Activated B cell treated with CpG ODN at 0.5 μM for 24 hours (primary cell): ENCODE measurements at regions not wholly inside any gene's neighbourhood (a gene's known extent, or its start where the extent isn't known, plus 50 kb on each side); places are given as distances from the start of the nearest gene placed in this dataset.

Source experiments
- ATAC-seq: fragments of 200-7000 bp; cut with Tn5 transposase; one replicate; pipeline ENCODE4 v1.10.0; 2021; ENCODE audit warnings: low read depth, mild to moderate bottlenecking, moderate library complexity
- CTCF ChIA-PET: fragments of 350-600 bp; sonication (Branson Sonifier 250); formaldehyde crosslinking; loops from one replicate; lab custom pipeline; 2021; ENCODE audit warnings: antibody characterized with exemption; lab: Charles Lee
- POLR2A ChIA-PET: fragments of 350-600 bp; sonication (Branson Sonifier 250); formaldehyde crosslinking; loops from one replicate; lab custom pipeline; 2021; ENCODE audit warnings: antibody characterized with exemption; lab: Charles Lee
- DNase-seq: peaks from one replicate; pipeline ENCODE4 v3.0.0; 2022
- H3K27ac Mint-ChIP-seq: one replicate; pipeline ENCODE4 v1.8.0; 2020; ENCODE audit warnings: mixed read lengths
- H3K27me3 Mint-ChIP-seq: one replicate; pipeline ENCODE4 v1.8.0; 2021; ENCODE audit warnings: mixed read lengths
- H3K36me3 Mint-ChIP-seq: one replicate; pipeline ENCODE4 v1.8.0; 2021; ENCODE audit warnings: low read depth, mixed read lengths
- H3K4me1 Mint-ChIP-seq: one replicate; pipeline ENCODE4 v1.8.0; 2021; ENCODE audit warnings: mixed read lengths
- H3K4me3 Mint-ChIP-seq: one replicate; pipeline ENCODE4 v1.8.0; 2020; ENCODE audit warnings: mild to moderate bottlenecking, mixed read lengths
- H3K9me3 Mint-ChIP-seq: one replicate; pipeline ENCODE4 v1.8.0; 2020; ENCODE audit warnings: mixed read lengths
- CTCF ChIP-seq: fragments of 200-600 bp; IDR thresholded peaks from one replicate; pipeline ENCODE4 v1.8.0; 2022; ENCODE audit warnings: antibody characterized with exemption, mild to moderate bottlenecking
- intact Hi-C: fragments of 100-400 bp; cut with micrococcal nuclease; formaldehyde crosslinking; loops from one replicate; pipeline ENCODE4 v1.15.1; 2024

- no peak for ATAC-seq
- intact Hi-C loops = no loop called here
- H3K4me3 Mint-ChIP-seq = no peak overlapping the region
Observed at GRCh38 chrX:150225266-150225665, 137.9 kb upstream of the MAMLD1 start.

DNA sequence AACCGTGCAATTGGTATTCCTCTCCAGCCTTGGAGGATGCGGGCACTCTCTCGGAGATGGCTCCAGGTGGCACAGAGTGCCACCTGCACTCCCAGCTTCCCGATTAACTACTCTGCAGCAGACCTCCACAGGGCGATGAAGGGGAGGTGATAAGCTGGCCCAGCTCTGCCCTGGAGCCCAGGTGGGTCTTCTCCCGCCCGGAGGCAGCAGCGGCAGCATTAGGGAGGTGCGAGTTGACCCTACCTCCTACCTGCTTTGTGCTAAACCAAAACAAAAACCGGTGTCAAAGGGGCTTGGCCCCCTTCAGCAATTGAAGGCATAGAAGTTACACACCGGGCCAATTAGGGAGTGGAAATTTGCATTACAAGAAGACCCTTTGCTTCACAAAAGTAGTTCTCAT lies 137.4 kb upstream of the MAMLD1 start:
- no peak overlapping the region for H3K4me3 Mint-ChIP-seq
- no peak overlapping the region for H3K27ac Mint-ChIP-seq
- H3K36me3 Mint-ChIP-seq = no peaks in the 10 kb centered on the region
- ATAC-seq = no peak
- no peak for DNase-seq
- intact Hi-C loops = no loop called here
- ChIA-PET POLR2A (no interaction called here), CTCF (no interaction called here)
- peaks cover 2% of the 10 kb centered on the region for H3K27me3 Mint-ChIP-seq
- H3K4me1 Mint-ChIP-seq = no peaks in the 10 kb centered on the region
- no peaks in the 10 kb centered on the region for H3K9me3 Mint-ChIP-seq
- TF ChIP-seq CTCF = no peak

More at GRCh38 chrX:150225266-150225665, 137.9 kb upstream of the MAMLD1 start:
- no peak for TF ChIP-seq CTCF
- Mint-ChIP-seq H3K27me3 (peaks cover 2% of the 10 kb centered on the region), H3K9me3 (no peaks in the 10 kb centered on the region), H3K27ac (no peak overlapping the region), H3K4me1 (no peaks in the 10 kb centered on the region), H3K36me3 (no peaks in the 10 kb centered on the region)
- no peak for DNase-seq
- CTCF ChIA-PET = no interaction called here
- POLR2A ChIA-PET = no interaction called here

GRCh38 chrX:150226223-150226965 lies 136.7 kb upstream of the MAMLD1 start:
- ATAC-seq (no peak), DNase-seq (no peak)
- ChIA-PET CTCF (no interaction called here), POLR2A (no interaction called here)
- H3K9me3 Mint-ChIP-seq = no peaks in the 10 kb centered on the region
- H3K27me3 Mint-ChIP-seq = peaks cover 2% of the 10 kb centered on the region
- no peak overlapping the region for H3K4me3 Mint-ChIP-seq
- no peak overlapping the region for H3K27ac Mint-ChIP-seq
- H3K36me3 Mint-ChIP-seq = no peaks in the 10 kb centered on the region
- no peaks in the 10 kb centered on the region for H3K4me1 Mint-ChIP-seq
- intact Hi-C loops = no loop called here
- no peak for TF ChIP-seq CTCF

DNA sequence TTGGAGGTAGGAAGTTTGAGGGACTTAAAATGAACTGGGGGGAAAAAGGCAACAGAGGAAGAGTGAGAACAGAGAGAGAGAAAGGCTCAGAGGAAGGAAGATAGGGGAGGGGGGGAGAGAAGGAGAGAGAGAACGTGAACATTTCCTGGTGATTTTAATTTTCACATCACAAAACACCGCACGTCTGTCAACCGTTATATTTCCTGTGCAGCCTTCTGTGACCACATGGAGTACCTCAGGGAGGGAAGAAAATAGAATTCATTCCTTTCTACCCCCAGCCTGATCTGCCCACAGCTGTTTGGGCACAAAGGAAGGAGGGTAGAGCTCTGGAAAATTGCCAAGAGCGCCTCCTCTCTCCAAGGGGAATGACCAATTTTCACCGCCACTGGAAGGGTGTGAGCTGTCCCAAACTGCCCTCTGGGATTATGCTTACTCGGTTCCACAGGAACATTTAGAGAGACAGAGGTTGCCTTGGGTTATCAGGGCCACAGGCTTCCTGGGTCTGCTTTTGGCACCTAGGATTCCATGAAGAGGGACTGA lies 135.7 kb upstream of the MAMLD1 start:
- ChIA-PET POLR2A (no interaction called here), CTCF (no interaction called here)
- intact Hi-C loops = no loop called here
- Mint-ChIP-seq H3K36me3 (no peaks in the 10 kb centered on the region), H3K4me3 (no peak overlapping the region), H3K27ac (no peak overlapping the region), H3K9me3 (no peaks in the 10 kb centered on the region), H3K27me3 (peaks cover 2% of the 10 kb centered on the region), H3K4me1 (no peaks in the 10 kb centered on the region)
- no peak for ATAC-seq
- DNase-seq = no peak
- TF ChIP-seq CTCF = no peak

DNA sequence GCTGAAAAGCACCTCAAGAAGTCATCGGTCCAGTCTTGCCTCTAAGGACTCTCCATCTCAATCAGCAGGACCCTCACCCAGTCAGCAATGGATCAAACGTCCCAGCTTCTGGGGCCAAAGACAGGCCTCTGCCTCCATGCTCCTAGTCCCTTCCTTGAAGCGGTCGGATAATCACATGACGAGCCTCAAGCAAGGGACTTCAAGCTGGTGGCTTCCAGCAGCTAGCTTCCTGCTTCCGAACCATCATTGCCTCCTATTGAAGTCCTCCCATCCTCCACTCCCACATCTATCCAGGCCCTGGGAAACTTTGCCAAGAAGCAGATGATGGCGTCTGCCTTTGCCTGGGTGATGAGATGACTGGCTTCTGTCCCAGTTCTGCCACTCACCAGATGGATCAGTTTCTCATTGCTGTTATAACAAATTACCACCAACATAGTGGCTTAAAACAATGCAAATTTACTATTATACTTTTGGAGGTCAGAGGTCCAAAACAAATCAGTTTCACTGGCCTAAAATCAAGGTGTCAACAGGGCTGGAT lies 135.2 kb upstream of the MAMLD1 start:
- ATAC-seq (no peak), DNase-seq (no peak)
- H3K4me1 Mint-ChIP-seq = no peaks in the 10 kb centered on the region
- CTCF ChIA-PET = no interaction called here
- intact Hi-C loops = no loop called here
- no peaks in the 10 kb centered on the region for H3K9me3 Mint-ChIP-seq
- no peak for TF ChIP-seq CTCF
- POLR2A ChIA-PET = no interaction called here
- H3K36me3 Mint-ChIP-seq = no peaks in the 10 kb centered on the region
- H3K4me3 Mint-ChIP-seq = no peak overlapping the region
- H3K27ac Mint-ChIP-seq = no peak overlapping the region
- H3K27me3 Mint-ChIP-seq = peaks cover 2% of the 10 kb centered on the region
